GM12878 (cell line): ENCODE measurements at regions not wholly inside any gene's neighbourhood (a gene's known extent, or its start where the extent isn't known, plus 50 kb on each side); places are given as distances from the start of the nearest gene placed in this dataset.

Experiments
- ATAC-seq: fragments of 200-7000 bp; cut with Tn5 transposase; 3 replicates; pipeline ENCODE4 v1.9.1; 2020; ENCODE audit warnings: mild to moderate bottlenecking, moderate library complexity
- BruUV-seq: library from RNA; stranded (reverse); fragments of 400-500 nt; replicated peaks from 2 replicates; lab custom pipeline; 2021; lab: Mats Ljungman, UMichigan
- CTCF ChIA-PET: fragments of 300-600 bp; sonication (Branson Sonifier 250); formaldehyde crosslinking; extraction: SDS; loops from one replicate; lab custom pipeline; 2021; ENCODE audit warnings: inconsistent platforms; lab: Yijun Ruan, JAX
- POLR2A ChIA-PET: fragments of 350-600 bp; formaldehyde crosslinking; extraction: SDS; loops from one replicate; lab custom pipeline; 2021; ENCODE audit warnings: inconsistent platforms; lab: Charles Lee
- RAD21 ChIA-PET: fragments of 300-600 bp; sonication (Branson Sonifier 250); formaldehyde crosslinking; loops from one replicate; lab custom pipeline; 2023; ENCODE audit warnings: antibody characterized with exemption; ENCODE audit not compliant: unreplicated experiment; lab: Charles Lee
- SMC1A ChIA-PET: fragments of 300-600 bp; sonication (Branson Sonifier 250); formaldehyde crosslinking; loops from one replicate; lab custom pipeline; 2023; ENCODE audit not compliant: unreplicated experiment, uncharacterized antibody; lab: Charles Lee
- DNase-seq: peaks from one replicate; pipeline ENCODE4 v3.0.0-alpha.2; 2011; ENCODE audit warnings: low read depth, low spot score
- FAIRE-seq: peaks from 3 replicates; lab custom pipeline; 2011; peaks lifted over from hg19 to GRCh38; lab: Jason Lieb, UNC
- H2AFZ ChIP-seq: 2 replicates; pipeline ENCODE4 v1.6.0; 2011; ENCODE audit warnings: low read depth, low read length, control low read depth; ENCODE audit not compliant: control insufficient read depth
- H3K27ac ChIP-seq: 2 replicates; pipeline ENCODE4 v1.5.1; 2011; ENCODE audit warnings: control low read depth; ENCODE audit not compliant: control insufficient read depth, insufficient read depth
- H3K27me3 ChIP-seq, 2 experiments: replicated peaks in 1 of 2; 2 replicates each; pipeline versions ENCODE4 v1.6.0 to v1.6.1; 2011; ENCODE audit warnings: low read length in 1 of 2; ENCODE audit not compliant: control insufficient read depth in 2 of 2, insufficient read depth in 2 of 2
- H3K36me3 ChIP-seq, 2 experiments: 2 replicates each; pipeline ENCODE4 v1.5.1; 2011; ENCODE audit warnings: low read length in 1 of 2; ENCODE audit not compliant: control insufficient read depth in 2 of 2, insufficient read depth in 2 of 2
- H3K4me1 ChIP-seq: 2 replicates; pipeline ENCODE4 v1.6.1; 2011; ENCODE audit warnings: mild to moderate bottlenecking, low read length, moderate library complexity, mixed read lengths; ENCODE audit not compliant: control insufficient read depth, insufficient read depth
- H3K4me2 ChIP-seq: 2 replicates; pipeline ENCODE4 v1.6.0; 2011; ENCODE audit warnings: control low read depth; ENCODE audit not compliant: control insufficient read depth, insufficient read depth
- H3K4me3 ChIP-seq: fragments of 200-600 bp; sonication (generic); 2 replicates; pipeline ENCODE4 v1.5.1; 2016
- H3K79me2 ChIP-seq: 2 replicates; pipeline ENCODE4 v1.6.0; 2011; ENCODE audit warnings: low read length; ENCODE audit not compliant: control insufficient read depth, insufficient read depth
- H3K9ac ChIP-seq: 2 replicates; pipeline ENCODE4 v1.8.0; 2011; ENCODE audit warnings: low read length, control low read depth, mixed read lengths; ENCODE audit not compliant: control insufficient read depth, insufficient read depth
- H3K9me3 ChIP-seq: replicated peaks from 3 replicates; pipeline ENCODE4 v1.5.1; 2011; ENCODE audit warnings: mild to moderate bottlenecking, low read length; ENCODE audit not compliant: control insufficient read depth, insufficient read depth
- H4K20me1 ChIP-seq: 2 replicates; pipeline ENCODE4 v1.6.0; 2011; ENCODE audit not compliant: control insufficient read depth, insufficient read depth
- HCFC1 ChIP-seq: fragments of 150-350 bp; IDR thresholded peaks from 2 replicates; pipeline ENCODE4 v1.6.1; 2014; ENCODE audit warnings: low read length
- MTA2 ChIP-seq: fragments of 450-650 bp; IDR thresholded peaks from 2 replicates; pipeline ENCODE4 v1.6.1; 2016; ENCODE audit warnings: low read depth, mild to moderate bottlenecking, moderate library complexity
- NFXL1 ChIP-seq: fragments of 450-650 bp; IDR thresholded peaks from 2 replicates; pipeline ENCODE4 v1.6.1; 2017; ENCODE audit warnings: antibody characterized with exemption, mild to moderate bottlenecking, borderline replicate concordance
- NR2C1 ChIP-seq: fragments of 450-650 bp; IDR thresholded peaks from 2 replicates; pipeline ENCODE4 v1.6.1; 2017; ENCODE audit warnings: antibody characterized with exemption, mild to moderate bottlenecking, moderate library complexity
- PML ChIP-seq: IDR thresholded peaks from 2 replicates; pipeline ENCODE4 v1.6.1; 2012; ENCODE audit warnings: low read length, inconsistent platforms
- RELA ChIP-seq: fragments of 450-650 bp; IDR thresholded peaks from 2 replicates; pipeline ENCODE4 v1.8.0; 2014; ENCODE audit warnings: borderline replicate concordance; ENCODE audit not compliant: partially characterized antibody
- SIX5 ChIP-seq: IDR thresholded peaks from 2 replicates; pipeline ENCODE4 v1.6.1; 2011; ENCODE audit warnings: mild to moderate bottlenecking, low read depth, low read length, moderate library complexity; ENCODE audit not compliant: severe bottlenecking
- SMAD1 ChIP-seq: fragments of 450-650 bp; IDR thresholded peaks from 2 replicates; pipeline ENCODE4 v1.6.1; 2018; ENCODE audit warnings: mild to moderate bottlenecking, low read depth; ENCODE audit not compliant: partially characterized antibody
- SPI1 ChIP-seq: IDR thresholded peaks from 2 replicates; pipeline ENCODE4 v1.6.1; 2011; ENCODE audit warnings: low read depth, mild to moderate bottlenecking, low read length, moderate library complexity, borderline replicate concordance; ENCODE audit not compliant: insufficient read depth
- SUZ12 ChIP-seq: fragments of 200-600 bp; sonication (generic); IDR thresholded peaks from one replicate; pipeline ENCODE4 v1.6.1; 2018; ENCODE audit warnings: antibody characterized with exemption, mild to moderate bottlenecking; ENCODE audit not compliant: unreplicated experiment
- TCF7 ChIP-seq: IDR thresholded peaks from 2 replicates; pipeline ENCODE4 v1.6.1; 2014; ENCODE audit warnings: antibody characterized with exemption, borderline replicate concordance
- ZBED1 ChIP-seq: IDR thresholded peaks from 2 replicates; pipeline ENCODE4 v1.6.1; 2016; ENCODE audit warnings: borderline replicate concordance
- in situ Hi-C: fragments of 300-500 bp; cut with MboI; formaldehyde crosslinking; loops from 9 replicates; pipeline ENCODE4 v1.14.3; 2018; ENCODE audit warnings: mixed read lengths
- intact Hi-C: fragments of 100-400 bp; cut with micrococcal nuclease; formaldehyde crosslinking; loops from one replicate; pipeline ENCODE4 v1.14.2; 2022; ENCODE audit not compliant: unreplicated experiment
- TF ChIP-seq, protein P1 (sequence below): fragments of 450-650 bp; IDR thresholded peaks from 2 replicates; pipeline ENCODE4 v1.6.1; 2017; ENCODE audit warnings: low read depth, mild to moderate bottlenecking, moderate library complexity
- TF ChIP-seq, protein P2 (sequence below): fragments of 450-650 bp; IDR thresholded peaks from 2 replicates; pipeline ENCODE4 v1.6.1; 2018; ENCODE audit warnings: borderline replicate concordance, mild to moderate bottlenecking; ENCODE audit not compliant: partially characterized antibody
- TF ChIP-seq, protein P3 (sequence below): fragments of 150-350 bp; IDR thresholded peaks from 2 replicates; pipeline ENCODE4 v1.6.1; 2014; ENCODE audit warnings: mild to moderate bottlenecking, low read depth, low read length
- TF ChIP-seq, protein P4 (sequence below): fragments of 150-350 bp; IDR thresholded peaks from 2 replicates; pipeline ENCODE4 v1.6.1; 2016; ENCODE audit warnings: low read depth, low read length

DNA sequence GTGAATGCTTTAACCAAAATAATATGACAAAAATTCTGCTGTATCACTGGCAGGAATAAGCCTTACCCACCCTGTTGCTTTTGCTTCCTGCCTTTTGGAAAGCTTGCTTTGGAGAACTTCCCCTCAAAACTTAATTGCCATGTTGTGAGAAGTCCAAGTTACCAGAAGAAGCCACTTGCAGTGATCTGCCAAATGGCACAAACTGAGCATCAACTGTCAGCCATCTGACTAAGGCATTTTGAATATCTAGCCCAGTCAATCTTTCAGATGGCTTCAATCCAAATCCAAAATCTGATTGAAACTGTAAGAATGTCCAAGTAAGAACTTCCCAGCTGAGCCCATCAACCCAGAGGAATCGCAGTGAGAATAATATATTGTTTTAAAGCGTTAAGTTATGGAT lies 216.5 kb upstream of the ZC3H15 start (continued):
- TF ChIP-seq TCF7 (no peak), HCFC1 (no peak), NFXL1 (no peak), NR2C1 (no peak), ZBED1 (no peak)
- TF ChIP-seq, protein P1, sequence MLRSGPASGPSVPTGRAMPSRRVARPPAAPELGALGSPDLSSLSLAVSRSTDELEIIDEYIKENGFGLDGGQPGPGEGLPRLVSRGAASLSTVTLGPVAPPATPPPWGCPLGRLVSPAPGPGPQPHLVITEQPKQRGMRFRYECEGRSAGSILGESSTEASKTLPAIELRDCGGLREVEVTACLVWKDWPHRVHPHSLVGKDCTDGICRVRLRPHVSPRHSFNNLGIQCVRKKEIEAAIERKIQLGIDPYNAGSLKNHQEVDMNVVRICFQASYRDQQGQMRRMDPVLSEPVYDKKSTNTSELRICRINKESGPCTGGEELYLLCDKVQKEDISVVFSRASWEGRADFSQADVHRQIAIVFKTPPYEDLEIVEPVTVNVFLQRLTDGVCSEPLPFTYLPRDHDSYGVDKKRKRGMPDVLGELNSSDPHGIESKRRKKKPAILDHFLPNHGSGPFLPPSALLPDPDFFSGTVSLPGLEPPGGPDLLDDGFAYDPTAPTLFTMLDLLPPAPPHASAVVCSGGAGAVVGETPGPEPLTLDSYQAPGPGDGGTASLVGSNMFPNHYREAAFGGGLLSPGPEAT = no peak
- TF ChIP-seq, protein P2, sequence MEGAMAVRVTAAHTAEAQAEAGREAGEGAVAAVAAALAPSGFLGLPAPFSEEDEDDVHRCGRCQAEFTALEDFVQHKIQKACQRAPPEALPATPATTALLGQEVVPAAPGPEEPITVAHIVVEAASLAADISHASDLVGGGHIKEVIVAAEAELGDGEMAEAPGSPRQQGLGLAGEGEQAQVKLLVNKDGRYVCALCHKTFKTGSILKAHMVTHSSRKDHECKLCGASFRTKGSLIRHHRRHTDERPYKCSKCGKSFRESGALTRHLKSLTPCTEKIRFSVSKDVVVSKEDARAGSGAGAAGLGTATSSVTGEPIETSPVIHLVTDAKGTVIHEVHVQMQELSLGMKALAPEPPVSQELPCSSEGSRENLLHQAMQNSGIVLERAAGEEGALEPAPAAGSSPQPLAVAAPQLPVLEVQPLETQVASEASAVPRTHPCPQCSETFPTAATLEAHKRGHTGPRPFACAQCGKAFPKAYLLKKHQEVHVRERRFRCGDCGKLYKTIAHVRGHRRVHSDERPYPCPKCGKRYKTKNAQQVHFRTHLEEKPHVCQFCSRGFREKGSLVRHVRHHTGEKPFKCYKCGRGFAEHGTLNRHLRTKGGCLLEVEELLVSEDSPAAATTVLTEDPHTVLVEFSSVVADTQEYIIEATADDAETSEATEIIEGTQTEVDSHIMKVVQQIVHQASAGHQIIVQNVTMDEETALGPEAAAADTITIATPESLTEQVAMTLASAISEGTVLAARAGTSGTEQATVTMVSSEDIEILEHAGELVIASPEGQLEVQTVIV = no peak
- TF ChIP-seq, protein P3, sequence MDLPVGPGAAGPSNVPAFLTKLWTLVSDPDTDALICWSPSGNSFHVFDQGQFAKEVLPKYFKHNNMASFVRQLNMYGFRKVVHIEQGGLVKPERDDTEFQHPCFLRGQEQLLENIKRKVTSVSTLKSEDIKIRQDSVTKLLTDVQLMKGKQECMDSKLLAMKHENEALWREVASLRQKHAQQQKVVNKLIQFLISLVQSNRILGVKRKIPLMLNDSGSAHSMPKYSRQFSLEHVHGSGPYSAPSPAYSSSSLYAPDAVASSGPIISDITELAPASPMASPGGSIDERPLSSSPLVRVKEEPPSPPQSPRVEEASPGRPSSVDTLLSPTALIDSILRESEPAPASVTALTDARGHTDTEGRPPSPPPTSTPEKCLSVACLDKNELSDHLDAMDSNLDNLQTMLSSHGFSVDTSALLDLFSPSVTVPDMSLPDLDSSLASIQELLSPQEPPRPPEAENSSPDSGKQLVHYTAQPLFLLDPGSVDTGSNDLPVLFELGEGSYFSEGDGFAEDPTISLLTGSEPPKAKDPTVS = no peak

DNA sequence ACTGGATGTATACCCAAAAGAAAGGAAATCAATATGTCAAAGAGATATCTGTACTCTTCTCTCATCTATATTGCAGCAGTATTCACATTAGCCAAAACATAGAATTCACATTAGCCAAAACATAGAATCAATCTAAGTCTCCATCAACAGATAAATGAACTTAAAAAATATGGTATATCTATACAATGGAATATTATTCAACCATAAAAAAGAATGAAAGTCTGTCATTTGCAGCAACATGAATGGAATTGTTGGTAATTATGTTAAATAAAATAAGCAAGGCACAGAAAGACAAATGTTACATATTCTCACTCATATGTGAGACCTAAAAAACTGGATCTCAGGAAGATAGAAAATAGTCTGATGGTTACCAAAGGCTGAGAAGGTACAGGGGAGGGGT lies 212.1 kb upstream of the ZC3H15 start:
- no TSS peak for BruUV-seq
- RAD21 ChIA-PET = no interaction called here
- no peak overlapping the region for H3K4me2 ChIP-seq
- in situ Hi-C loops = no loop called here
- no peak overlapping the region for H3K9ac ChIP-seq
- no peak overlapping the region for H3K27ac ChIP-seq
- no peaks in the 10 kb centered on the region for H4K20me1 ChIP-seq
- intact Hi-C loops = no loop called here
- H3K79me2 ChIP-seq = no peaks in the 10 kb centered on the region
- no peaks in the 10 kb centered on the region for H3K27me3 ChIP-seq
- H3K9me3 ChIP-seq = no peaks in the 10 kb centered on the region; the same call in 2 of the 3 replicates
- H3K36me3 ChIP-seq = no peaks in the 10 kb centered on the region
- H3K4me1 ChIP-seq = no peaks in the 10 kb centered on the region
- SMC1A ChIA-PET = no interaction called here
- no peak for FAIRE-seq
- CTCF ChIA-PET = no interaction called here
- DNase-seq = no peak
- POLR2A ChIA-PET = no interaction called here
- H2AFZ ChIP-seq = no peak overlapping the region
- ATAC-seq = no peak
- H3K4me3 ChIP-seq = no peak overlapping the region
- no peak for TF ChIP-seq SPI1
- TF ChIP-seq, protein P4, sequence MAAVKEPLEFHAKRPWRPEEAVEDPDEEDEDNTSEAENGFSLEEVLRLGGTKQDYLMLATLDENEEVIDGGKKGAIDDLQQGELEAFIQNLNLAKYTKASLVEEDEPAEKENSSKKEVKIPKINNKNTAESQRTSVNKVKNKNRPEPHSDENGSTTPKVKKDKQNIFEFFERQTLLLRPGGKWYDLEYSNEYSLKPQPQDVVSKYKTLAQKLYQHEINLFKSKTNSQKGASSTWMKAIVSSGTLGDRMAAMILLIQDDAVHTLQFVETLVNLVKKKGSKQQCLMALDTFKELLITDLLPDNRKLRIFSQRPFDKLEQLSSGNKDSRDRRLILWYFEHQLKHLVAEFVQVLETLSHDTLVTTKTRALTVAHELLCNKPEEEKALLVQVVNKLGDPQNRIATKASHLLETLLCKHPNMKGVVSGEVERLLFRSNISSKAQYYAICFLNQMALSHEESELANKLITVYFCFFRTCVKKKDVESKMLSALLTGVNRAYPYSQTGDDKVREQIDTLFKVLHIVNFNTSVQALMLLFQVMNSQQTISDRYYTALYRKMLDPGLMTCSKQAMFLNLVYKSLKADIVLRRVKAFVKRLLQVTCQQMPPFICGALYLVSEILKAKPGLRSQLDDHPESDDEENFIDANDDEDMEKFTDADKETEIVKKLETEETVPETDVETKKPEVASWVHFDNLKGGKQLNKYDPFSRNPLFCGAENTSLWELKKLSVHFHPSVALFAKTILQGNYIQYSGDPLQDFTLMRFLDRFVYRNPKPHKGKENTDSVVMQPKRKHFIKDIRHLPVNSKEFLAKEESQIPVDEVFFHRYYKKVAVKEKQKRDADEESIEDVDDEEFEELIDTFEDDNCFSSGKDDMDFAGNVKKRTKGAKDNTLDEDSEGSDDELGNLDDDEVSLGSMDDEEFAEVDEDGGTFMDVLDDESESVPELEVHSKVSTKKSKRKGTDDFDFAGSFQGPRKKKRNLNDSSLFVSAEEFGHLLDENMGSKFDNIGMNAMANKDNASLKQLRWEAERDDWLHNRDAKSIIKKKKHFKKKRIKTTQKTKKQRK = no peak
- TF ChIP-seq SIX5 = no peak
- no peak for TF ChIP-seq MTA2
- no peak for TF ChIP-seq SUZ12
- no peak for TF ChIP-seq SMAD1
- no peak for TF ChIP-seq RELA
- no peak for TF ChIP-seq NR2C1
- TF ChIP-seq PML = no peak
